ENCODE measurements at regions not wholly inside any gene's neighbourhood (a gene's known extent, or its start where the extent isn't known, plus 50 kb on each side); places are given as distances from the start of the nearest gene placed in this dataset.

GRCh38 chr5:104512063-104512825 is 949.7 kb upstream of the NUDT12 start:
- Histone ChIP-seq H3K9me3 (ENCODE audit: low read length) (no peaks in the 10 kb centered on the region; the same call in 1 of the 2 replicates), H3K4me2 (ENCODE audit: low read length) (no peak overlapping the region), H3K27ac (ENCODE audit: low read depth, low read length, poor library complexity, severe bottlenecking) (no peak overlapping the region), H3K4me3 (ENCODE audit: low read depth, low read length, poor library complexity, severe bottlenecking) (no peak overlapping the region), H3K36me3 (ENCODE audit: insufficient read depth, low read length) (no peaks in the 10 kb centered on the region), H2AFZ (ENCODE audit: low read length) (no peak overlapping the region), H3K9me2 (ENCODE audit: insufficient read depth, low read length) (no peaks in the 10 kb centered on the region), H3K79me2 (ENCODE audit: insufficient read depth, low read depth, low read length) (no peaks in the 10 kb centered on the region), H4K20me1 (ENCODE audit: insufficient read depth, low read length) (no peaks in the 10 kb centered on the region), H3K4me1 (ENCODE audit: insufficient read depth, low read length, poor library complexity, severe bottlenecking) (no peaks in the 10 kb centered on the region)
- no peak for DNase-seq (ENCODE audit: low spot score)
- CTCF ChIA-PET (ENCODE audit: unreplicated experiment): no interaction called here
- intact Hi-C loops (cut with micrococcal nuclease; ENCODE audit: unreplicated experiment): no loop called here
- BruUV-seq (replicated peaks): no TSS peak
- TF ChIP-seq CTCF (conservative IDR thresholded peaks at IDR 0.05; ENCODE audit: low read length): no peak
- TF ChIP-seq EZH2phosphoT487 (IDR thresholded peaks at IDR 0.05; ENCODE audit: borderline replicate concordance, low read depth, low read length): no peak
- POLR2A ChIA-PET: interaction anchor here (0.5 to 0.6 kb wide), 2 partner anchors 101 to 166 kb away, joined by 3 read pairs; no protein-coding TSS in a partner anchor

- ChIA-PET CTCF (ENCODE audit: unreplicated experiment) (no interaction called here), POLR2A (interaction anchor here (0.6 kb wide), 1 partner anchor 156 kb away, joined by 6 read pairs; no protein-coding TSS in a partner anchor)
- no peak for DNase-seq (ENCODE audit: low spot score)
- Histone ChIP-seq H2AFZ (ENCODE audit: low read length) (no peak overlapping the region), H4K20me1 (ENCODE audit: insufficient read depth, low read length) (no peaks in the 10 kb centered on the region), H3K27ac (ENCODE audit: low read depth, low read length, poor library complexity, severe bottlenecking) (no peak overlapping the region), H3K79me2 (ENCODE audit: insufficient read depth, low read depth, low read length) (no peaks in the 10 kb centered on the region), H3K9me2 (ENCODE audit: insufficient read depth, low read length) (no peaks in the 10 kb centered on the region), H3K9me3 (ENCODE audit: low read length) (no peaks in the 10 kb centered on the region), H3K4me1 (ENCODE audit: insufficient read depth, low read length, poor library complexity, severe bottlenecking) (no peaks in the 10 kb centered on the region), H3K4me3 (ENCODE audit: low read depth, low read length, poor library complexity, severe bottlenecking) (no peak overlapping the region), H3K36me3 (ENCODE audit: insufficient read depth, low read length) (no peaks in the 10 kb centered on the region), H3K4me2 (ENCODE audit: low read length) (no peak overlapping the region)
- BruUV-seq (replicated peaks): no TSS peak
- TF ChIP-seq CTCF (conservative IDR thresholded peaks at IDR 0.05; ENCODE audit: low read length) (no peak), EZH2phosphoT487 (IDR thresholded peaks at IDR 0.05; ENCODE audit: borderline replicate concordance, low read depth, low read length) (no peak)
- intact Hi-C loops (cut with micrococcal nuclease; ENCODE audit: unreplicated experiment): no loop called here
These were observed 935.7 kb upstream of the NUDT12 start for GRCh38 chr5:104498281-104498680.

GRCh38 chr5:104494083-104494482 is 931.5 kb upstream of the NUDT12 start:
- Histone ChIP-seq H3K4me3 (ENCODE audit: low read depth, low read length, poor library complexity, severe bottlenecking) (no peak overlapping the region), H3K4me1 (ENCODE audit: insufficient read depth, low read length, poor library complexity, severe bottlenecking) (no peaks in the 10 kb centered on the region), H3K4me2 (ENCODE audit: low read length) (no peak overlapping the region), H3K9me2 (ENCODE audit: insufficient read depth, low read length) (no peaks in the 10 kb centered on the region), H3K79me2 (ENCODE audit: insufficient read depth, low read depth, low read length) (no peaks in the 10 kb centered on the region), H3K36me3 (ENCODE audit: insufficient read depth, low read length) (no peaks in the 10 kb centered on the region), H4K20me1 (ENCODE audit: insufficient read depth, low read length) (no peaks in the 10 kb centered on the region), H2AFZ (ENCODE audit: low read length) (no peak overlapping the region), H3K9me3 (ENCODE audit: low read length) (no peaks in the 10 kb centered on the region), H3K27ac (ENCODE audit: low read depth, low read length, poor library complexity, severe bottlenecking) (no peak overlapping the region)
- no TSS peak for BruUV-seq (replicated peaks)
- TF ChIP-seq EZH2phosphoT487 (IDR thresholded peaks at IDR 0.05; ENCODE audit: borderline replicate concordance, low read depth, low read length): no peak
- no peak for TF ChIP-seq CTCF (conservative IDR thresholded peaks at IDR 0.05; ENCODE audit: low read length)
- DNase-seq (ENCODE audit: low spot score): no peak
- CTCF ChIA-PET (ENCODE audit: unreplicated experiment): no interaction called here
- intact Hi-C loops (cut with micrococcal nuclease; ENCODE audit: unreplicated experiment): no loop called here
- POLR2A ChIA-PET: no interaction called here
